Cardiac muscle cell (in vitro differentiated cells and primary cell): ENCODE measurements at regions not wholly inside any gene's neighbourhood (a gene's known extent, or its start where the extent isn't known, plus 50 kb on each side); places are given as distances from the start of the nearest gene placed in this dataset.

ENCODE experiments used
- DNase-seq, 2 donors: peaks; one replicate each; pipeline versions ENCODE4 v3.0.0 to v3.0.0-alpha.2; 2010 to 2017; ENCODE audit warnings: low read depth in 1 of 2, low spot score in 1 of 2
- H3K27ac ChIP-seq: fragments of 200-600 bp; sonication (generic); 2 replicates; pipeline ENCODE4 v1.5.1; 2016
- H3K27me3 ChIP-seq: fragments of 200-600 bp; sonication (generic); 2 replicates; pipeline ENCODE4 v1.6.0; 2016; ENCODE audit warnings: control low read depth
- H3K36me3 ChIP-seq: fragments of 200-600 bp; sonication (generic); 2 replicates; pipeline ENCODE4 v1.5.1; 2016; ENCODE audit warnings: control low read depth
- H3K4me1 ChIP-seq: fragments of 200-600 bp; sonication (generic); 2 replicates; pipeline ENCODE4 v1.8.1; 2017; ENCODE audit warnings: low read depth, mild to moderate bottlenecking, mixed run types
- H3K4me3 ChIP-seq: fragments of 200-600 bp; sonication (generic); 2 replicates; pipeline ENCODE4 v1.5.1; 2016; ENCODE audit warnings: mild to moderate bottlenecking
- H3K9me3 ChIP-seq: fragments of 200-600 bp; sonication (generic); 2 replicates; pipeline ENCODE4 v1.5.1; 2017; ENCODE audit warnings: low read depth, mild to moderate bottlenecking, control low read depth
- TF ChIP-seq, protein P1 (sequence below): IDR thresholded peaks from 2 replicates; pipeline ENCODE4 v1.5.1; 2012; ENCODE audit warnings: low read depth, mild to moderate bottlenecking, low read length

DNA sequence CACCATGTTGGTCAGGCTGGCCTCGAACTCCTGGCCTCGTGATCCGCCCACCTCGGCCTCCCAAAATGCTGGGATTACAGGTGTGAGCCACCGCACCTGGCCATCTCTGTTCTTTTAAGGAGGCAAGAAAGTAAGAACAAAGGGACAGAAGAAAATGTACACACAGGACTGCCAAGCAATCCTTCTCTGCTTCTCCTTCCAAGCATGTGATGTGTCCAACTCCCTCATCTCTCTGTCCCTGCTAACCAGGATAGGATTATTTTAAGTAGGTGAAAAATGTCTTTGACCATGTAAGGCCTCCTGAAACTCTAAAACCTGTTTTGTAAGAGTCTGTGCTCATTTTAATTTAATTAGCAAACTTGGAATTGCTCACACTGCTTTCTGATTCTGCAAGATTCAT lies 89.3 kb upstream of the ATL2 start:
- TF ChIP-seq, protein P1, sequence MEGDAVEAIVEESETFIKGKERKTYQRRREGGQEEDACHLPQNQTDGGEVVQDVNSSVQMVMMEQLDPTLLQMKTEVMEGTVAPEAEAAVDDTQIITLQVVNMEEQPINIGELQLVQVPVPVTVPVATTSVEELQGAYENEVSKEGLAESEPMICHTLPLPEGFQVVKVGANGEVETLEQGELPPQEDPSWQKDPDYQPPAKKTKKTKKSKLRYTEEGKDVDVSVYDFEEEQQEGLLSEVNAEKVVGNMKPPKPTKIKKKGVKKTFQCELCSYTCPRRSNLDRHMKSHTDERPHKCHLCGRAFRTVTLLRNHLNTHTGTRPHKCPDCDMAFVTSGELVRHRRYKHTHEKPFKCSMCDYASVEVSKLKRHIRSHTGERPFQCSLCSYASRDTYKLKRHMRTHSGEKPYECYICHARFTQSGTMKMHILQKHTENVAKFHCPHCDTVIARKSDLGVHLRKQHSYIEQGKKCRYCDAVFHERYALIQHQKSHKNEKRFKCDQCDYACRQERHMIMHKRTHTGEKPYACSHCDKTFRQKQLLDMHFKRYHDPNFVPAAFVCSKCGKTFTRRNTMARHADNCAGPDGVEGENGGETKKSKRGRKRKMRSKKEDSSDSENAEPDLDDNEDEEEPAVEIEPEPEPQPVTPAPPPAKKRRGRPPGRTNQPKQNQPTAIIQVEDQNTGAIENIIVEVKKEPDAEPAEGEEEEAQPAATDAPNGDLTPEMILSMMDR: no peak
- H3K27ac ChIP-seq: no peak overlapping the region
- no peaks in the 10 kb centered on the region for H3K36me3 ChIP-seq
- no peak for DNase-seq
- H3K4me3 ChIP-seq: no peak overlapping the region
- H3K27me3 ChIP-seq: no peaks in the 10 kb centered on the region
- H3K4me1 ChIP-seq: no peaks in the 10 kb centered on the region
- H3K9me3 ChIP-seq: no peaks in the 10 kb centered on the region

DNA sequence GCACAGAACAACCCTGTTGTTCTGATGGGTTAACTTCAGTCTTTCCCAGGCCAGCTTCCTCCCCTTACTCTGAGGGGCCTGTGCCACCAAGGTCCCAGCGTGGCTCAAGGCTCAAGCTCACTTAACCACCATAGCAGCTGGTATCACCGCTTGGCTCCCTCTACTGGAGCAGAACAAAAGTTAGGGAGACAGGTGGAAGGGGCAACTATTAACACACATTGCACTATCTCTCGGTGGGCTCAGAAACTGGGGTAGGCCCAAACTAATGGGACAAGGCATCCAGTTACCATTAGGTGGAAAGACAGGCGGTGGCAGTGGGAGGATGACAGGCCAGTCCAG lies 88.7 kb upstream of the ATL2 start:
- TF ChIP-seq, protein P1: peak; percentile 45
- Histone ChIP-seq H3K9me3 (no peaks in the 10 kb centered on the region), H3K4me1 (no peaks in the 10 kb centered on the region), H3K27ac (no peak overlapping the region), H3K4me3 (no peak overlapping the region), H3K27me3 (no peaks in the 10 kb centered on the region), H3K36me3 (no peaks in the 10 kb centered on the region)
- DNase-seq: peak; percentile 25 to 61

DNA sequence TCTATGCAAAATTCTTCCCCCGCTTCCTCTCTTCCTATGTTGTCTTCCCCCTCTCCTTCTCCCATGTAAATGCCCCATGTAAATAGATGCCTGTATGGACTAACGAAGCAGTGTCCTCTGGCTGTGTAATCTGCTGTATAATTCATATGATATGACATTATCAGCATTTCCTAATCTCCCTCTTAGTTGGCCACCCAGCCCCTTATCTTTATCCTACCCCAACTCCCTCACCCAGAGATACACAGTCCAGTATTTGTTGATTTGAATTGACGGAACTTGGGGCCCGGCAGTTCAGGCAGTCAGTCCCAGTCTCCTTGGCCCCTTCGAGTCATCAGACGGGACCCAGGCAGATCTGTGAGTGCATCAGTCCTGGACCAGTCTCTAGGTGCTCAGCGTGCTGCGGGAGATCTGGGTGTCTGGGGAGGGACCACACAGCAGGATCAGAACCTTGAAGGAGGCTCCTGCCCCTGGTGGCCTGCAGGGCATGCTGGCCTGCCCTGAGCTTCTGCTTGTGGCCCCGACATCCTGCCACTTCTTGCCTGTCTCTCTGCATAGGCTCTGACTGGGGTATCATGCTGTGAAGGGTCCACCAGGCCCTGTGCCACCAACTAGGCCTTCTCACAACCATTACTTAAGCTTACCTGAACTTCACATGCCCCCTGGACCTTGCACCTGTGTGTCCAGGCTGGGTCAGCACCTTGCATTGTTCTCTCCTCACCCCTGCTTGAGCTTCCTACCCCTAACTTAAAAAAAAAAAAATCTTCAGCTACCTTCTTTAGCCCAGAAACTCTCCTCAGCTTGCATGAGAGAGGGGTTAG lies 88.1 kb upstream of the ATL2 start:
- DNase-seq: no peak
- no peak overlapping the region for H3K4me3 ChIP-seq
- no peaks in the 10 kb centered on the region for H3K4me1 ChIP-seq
- no peaks in the 10 kb centered on the region for H3K36me3 ChIP-seq
- TF ChIP-seq, protein P1: no peak
- H3K27ac ChIP-seq: no peak overlapping the region
- H3K9me3 ChIP-seq: no peaks in the 10 kb centered on the region
- H3K27me3 ChIP-seq: no peaks in the 10 kb centered on the region

DNA sequence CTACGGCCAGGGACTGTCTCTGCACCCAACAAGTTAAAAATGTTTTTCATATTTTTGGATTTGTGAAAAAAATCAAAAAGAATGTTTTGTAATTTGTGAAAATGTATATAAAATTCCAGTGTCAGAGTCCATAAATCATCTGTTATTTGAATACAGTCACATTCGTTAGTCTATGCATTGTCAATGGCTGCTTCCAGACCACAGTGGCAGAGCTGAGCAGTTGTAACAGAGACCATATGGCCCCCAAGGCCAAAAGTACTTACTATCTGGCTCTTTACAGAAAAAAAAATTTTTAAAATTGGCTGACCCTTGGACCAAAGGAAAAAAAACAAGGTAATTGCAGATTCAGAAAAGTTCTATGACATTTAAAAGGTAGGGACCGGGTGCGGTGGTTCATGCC lies 86.7 kb upstream of the ATL2 start:
- no peaks in the 10 kb centered on the region for H3K4me1 ChIP-seq
- no peaks in the 10 kb centered on the region for H3K27me3 ChIP-seq
- TF ChIP-seq, protein P1: no peak
- H3K36me3 ChIP-seq: no peaks in the 10 kb centered on the region
- H3K9me3 ChIP-seq: no peaks in the 10 kb centered on the region
- no peak for DNase-seq
- no peak overlapping the region for H3K4me3 ChIP-seq
- H3K27ac ChIP-seq: no peak overlapping the region

DNA sequence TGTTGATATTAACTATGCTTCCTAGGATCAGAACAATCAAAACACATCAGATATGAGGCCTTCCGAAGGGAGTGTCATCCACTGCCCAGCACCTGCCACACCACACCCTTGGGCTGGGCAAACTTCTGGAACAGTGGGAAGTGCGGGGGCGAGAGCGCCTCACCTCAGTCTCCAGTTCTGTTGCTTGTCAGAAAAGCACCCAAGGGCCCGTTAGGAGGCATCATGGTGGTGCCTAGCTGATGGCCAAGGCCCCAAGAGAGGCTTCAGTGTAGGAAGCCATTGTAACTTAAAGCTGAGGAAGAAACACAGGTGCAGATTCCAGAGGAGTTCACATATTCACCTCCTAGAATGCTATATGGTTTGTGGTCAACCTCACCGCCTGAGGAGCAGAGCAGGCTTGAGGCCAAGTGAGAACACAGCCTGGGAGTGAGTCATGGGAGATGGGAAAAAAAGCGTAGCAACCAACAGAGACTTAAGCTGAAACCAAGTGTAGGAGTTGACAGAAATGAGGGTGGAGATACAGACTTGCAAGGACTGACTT lies 85.1 kb upstream of the ATL2 start:
- H3K27ac ChIP-seq: no peak overlapping the region
- no peaks in the 10 kb centered on the region for H3K4me1 ChIP-seq
- no peaks in the 10 kb centered on the region for H3K27me3 ChIP-seq
- no peaks in the 10 kb centered on the region for H3K9me3 ChIP-seq
- no peak overlapping the region for H3K4me3 ChIP-seq
- TF ChIP-seq, protein P1: no peak
- H3K36me3 ChIP-seq: no peaks in the 10 kb centered on the region
- peak in 1 of 2 donors; percentile 95 for DNase-seq
